Inflammatory macrophage (primary cell): ENCODE measurements at regions not wholly inside any gene's neighbourhood (a gene's known extent, or its start where the extent isn't known, plus 50 kb on each side); places are given as distances from the start of the nearest gene placed in this dataset.

Experiments
- DNase-seq, 2 donors: peaks; one replicate each; pipeline ENCODE4 v3.0.0-alpha.2; 2020 to 2022

DNA sequence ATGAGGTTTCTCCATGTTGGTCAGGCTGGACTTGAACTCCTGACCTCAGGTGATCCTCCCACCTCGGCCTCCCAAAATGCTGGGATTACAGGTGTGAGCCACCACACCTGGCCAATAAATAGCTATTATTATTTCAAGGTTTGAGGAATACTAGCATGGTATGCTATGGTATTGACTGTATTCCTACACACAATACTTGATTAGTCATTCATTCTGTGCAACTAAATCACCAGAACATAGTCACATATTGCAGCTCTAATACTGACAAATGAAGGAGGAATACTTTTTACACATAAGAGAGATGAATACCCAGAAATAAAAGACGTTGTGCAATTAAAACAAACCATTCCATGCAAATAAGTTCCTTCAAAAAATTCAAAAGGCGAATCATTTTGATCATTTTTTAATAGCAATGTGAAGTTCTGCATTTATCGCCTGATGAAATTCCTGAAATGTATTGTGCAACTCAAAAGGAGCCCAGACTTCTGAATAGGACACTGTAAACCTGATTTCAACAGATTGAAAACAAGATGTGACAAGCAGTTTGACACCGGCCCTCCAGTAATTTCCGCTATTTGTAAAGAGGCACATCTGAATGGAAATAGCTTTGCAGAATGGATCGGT lies 687.4 kb upstream of the SEMA6A start:
- no peak for DNase-seq

DNA sequence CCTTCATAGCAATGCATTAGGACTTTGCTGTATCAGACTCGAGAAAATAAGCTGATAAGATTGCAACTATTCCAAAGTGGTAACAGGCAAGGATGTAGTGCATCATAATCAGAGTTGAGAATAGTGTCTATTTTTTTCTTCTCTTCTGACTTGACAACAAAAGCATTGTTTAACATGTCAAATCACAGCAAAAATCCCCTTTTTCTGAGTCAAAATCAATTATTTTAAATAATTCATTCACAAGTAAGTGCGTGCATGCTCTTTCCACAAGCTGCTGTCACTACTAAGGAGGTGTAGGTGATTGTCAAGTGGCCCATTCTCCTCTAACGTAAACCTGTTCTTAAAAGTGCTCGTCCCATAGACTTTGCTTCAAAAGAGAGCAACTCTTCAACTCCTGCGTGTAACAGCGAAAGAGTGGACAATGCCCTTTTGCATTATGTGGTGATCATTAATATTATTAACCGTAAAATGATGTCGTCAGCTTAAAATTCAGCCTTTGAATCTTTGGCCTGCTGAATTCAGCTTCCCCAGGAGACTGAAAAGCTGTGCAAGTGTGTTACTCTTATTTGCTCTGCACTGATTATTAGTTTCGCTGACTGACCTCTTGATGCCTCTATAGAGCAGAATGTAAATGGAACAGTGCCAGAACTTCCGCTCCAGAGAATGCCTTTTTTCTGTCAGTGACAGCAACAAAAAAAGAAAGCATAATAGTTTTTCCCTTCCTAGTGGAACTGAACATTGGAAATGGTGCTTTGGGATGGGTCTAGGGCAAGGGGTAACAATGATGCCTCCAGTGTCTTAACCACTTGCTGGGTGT lies 680.8 kb upstream of the SEMA6A start:
- DNase-seq = no peak

DNA sequence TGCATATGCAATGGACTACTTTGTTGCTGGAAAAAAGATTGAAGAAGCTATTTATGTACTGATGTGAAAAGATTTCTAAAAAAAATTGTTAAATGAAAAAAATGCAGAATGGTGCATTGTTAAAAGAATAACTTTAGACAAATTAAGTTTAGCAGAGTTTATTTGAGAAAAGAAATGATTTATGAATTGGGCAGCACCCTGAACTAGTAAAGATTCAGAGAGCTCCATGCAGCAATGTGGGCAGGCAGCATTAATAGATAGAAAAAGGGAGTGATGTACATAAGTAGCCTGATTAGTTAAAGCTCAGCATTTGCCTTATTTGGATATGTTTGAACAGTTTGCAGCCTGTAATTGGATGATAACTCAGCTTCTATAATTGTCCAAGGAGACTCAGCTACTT lies 677.9 kb upstream of the SEMA6A start:
- DNase-seq = no peak

DNA sequence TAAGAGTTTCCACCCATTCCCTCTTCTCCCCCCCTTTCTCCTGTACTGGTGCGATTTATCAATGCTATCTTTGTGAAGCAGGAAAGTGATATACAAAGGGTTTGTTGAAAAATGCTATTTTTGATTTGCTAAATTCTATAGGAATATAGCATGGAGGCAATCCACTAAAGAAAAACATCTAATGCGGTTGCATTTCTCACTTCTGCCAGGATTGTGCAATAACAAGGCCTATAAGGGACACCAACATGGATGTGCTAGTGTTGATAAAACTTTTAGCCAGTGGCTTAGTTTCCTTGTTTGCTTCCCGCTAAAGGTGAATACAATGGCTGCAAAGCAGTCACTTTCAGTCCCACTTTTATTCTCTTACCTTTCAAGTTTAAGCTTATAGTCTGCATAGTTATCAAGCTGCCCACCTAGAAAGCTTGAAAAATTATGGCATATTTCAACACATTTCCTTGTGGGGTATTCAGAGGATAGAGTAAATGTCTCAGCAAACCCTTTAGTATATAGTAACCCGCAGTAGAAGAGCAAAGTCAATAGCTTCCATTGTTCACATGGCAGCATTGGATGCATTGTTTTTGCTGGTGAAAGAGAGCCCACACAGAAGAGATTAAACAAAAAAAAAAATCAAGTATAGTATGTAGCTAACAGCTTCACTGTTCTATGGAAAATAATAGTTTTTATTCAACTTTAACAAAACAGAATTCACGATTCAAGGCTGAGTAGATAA lies 674.6 kb upstream of the SEMA6A start:
- no peak for DNase-seq

DNA sequence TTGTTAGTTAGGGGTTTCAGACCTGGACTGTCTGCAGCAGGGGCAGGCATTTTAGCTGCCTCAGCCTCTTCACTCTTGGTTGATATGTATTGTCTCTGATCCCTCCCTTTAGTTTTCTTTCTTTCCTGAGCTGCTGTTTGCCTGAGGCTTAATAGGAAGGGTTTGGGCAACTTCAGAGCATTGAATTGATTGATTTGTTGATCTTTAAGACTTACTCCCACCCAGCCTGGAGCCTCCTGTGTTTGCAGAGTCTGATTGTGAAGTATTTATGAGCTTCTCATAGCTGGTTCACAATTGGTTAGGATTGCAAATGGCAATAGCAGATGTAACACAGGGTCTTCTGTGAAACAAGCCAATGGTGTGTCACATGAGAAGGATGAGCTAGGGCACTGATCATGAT lies 671.8 kb upstream of the SEMA6A start:
- DNase-seq = no peak

DNA sequence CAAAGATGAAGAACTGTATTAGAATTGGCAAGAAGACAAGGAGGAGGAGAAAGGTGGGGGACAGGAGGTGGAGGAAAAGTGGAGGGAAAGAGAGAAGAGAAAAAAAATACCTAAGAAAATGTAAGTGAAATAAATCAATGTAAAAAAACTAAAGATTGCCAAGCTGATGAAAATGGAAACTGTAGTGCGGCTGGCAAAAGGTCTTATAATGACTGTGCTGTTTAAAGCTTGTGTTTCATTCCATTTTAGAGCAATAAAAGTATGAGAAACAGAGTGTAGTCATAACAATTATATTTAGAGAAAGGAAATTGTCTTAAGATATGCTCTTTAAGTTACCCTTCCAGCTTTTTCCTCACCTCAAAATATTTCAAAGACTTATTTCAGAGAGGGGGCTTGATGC lies 670.5 kb upstream of the SEMA6A start:
- DNase-seq = no peak

DNA sequence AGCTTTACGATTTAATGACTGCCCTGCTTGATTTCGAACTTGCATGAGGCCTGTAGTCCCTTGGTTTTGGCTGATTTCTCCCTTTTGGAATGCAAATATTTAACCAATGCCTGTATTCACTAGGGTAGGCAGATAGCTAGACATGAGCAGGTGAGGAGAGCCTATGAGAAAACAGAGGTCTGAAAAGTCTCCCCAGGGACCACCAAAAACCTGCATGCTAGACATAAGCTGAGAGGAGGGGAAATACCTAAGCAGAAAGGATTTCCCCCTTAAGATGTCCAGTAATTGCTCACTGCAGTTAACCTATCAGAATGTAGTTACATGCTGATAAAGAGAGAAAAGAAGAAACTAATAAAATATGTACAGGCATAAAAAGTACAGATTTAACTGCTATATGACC lies 667.4 kb upstream of the SEMA6A start:
- no peak for DNase-seq

DNA sequence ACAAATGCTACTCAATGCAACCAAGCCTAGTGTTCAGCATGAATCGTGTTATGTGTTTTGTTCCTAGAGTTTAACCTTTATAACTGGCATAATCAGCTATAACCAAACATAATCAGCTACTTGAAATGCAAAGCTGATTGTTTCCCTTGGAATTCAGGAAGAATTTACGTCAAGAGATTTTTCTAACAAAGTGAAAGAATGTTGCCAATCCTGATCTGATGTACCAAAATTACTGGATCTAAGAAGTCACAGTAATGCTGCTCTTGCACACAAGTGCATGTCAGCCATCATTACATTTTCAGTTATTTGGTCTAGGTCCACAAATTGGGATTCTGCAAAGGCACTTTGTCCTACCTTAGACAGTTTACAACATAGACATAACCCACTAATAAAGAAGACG lies 662.3 kb upstream of the SEMA6A start:
- DNase-seq = no peak

DNA sequence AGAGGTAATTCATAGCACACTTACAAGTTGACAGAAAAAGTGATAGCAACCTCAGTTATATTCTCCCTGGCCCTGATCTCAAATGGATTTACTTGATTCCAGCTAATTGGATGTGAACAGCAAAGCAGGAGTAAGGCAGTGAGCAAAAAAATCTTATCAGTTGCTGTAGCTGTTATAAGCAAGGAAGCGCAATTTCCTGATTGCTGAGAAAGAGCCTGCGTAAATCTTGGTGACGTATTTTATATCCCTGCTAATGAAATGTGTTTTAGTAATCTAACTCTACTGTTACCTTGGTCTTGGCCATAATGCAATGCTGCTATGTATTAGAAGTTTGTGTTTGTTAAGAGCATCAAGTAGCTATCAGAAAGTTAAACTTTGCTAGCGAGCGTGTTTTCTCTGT lies 661.2 kb upstream of the SEMA6A start:
- DNase-seq = no peak

DNA sequence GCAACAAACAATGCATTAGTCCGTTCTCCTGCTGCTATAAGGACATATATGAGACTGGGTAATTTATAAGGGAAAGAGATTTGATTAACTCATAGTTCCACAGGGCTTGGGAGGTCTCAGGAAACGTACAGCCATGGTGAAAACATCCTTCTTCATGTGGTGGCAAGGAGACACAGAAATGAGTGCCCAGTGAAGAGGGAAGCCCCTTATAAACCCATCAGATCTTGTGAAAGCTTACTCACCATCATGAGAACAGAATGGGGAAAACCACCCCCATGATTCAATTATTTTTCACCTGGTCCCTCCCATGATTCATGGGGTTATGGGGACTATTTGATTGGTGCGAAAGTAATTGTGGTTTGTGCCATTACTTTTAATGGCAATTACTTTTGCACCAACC lies 655.8 kb upstream of the SEMA6A start:
- no peak for DNase-seq

DNA sequence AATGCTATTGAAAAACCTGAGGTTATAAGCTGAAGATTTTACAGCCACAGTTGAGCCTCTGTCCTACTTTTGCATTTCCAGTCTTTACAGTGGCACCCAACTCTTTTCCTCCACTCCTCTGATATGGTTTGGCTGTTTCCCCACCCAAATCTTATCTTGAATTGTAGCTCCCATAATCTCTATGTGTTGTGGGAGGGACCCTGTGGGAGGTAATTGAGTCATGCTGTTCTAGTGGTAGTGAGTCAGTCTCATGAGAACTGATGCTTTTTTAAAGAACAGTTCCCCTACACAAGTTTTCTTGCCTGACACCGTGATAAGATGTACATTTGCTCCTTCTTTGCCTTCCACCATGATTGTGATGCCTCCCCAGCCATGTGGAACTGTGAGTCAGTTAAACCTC lies 646.1 kb upstream of the SEMA6A start:
- DNase-seq = no peak

DNA sequence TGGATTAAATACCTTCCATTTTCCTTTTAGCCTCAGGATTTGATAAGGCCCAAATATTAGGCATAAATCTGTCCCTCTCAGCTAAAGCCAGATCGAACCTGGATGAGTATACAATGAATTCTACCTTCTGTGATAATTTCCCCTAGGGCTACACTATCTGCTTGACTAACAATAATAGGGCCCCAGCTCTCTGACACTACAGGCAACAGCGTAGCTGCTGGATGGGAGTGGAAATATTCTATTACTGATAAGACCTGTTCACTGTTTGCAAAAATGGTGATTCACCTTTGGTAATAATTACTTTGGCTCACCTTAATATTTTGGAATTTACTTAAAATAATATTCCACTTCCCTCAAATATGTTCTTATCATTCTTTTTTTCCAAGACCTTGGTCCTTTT lies 644.2 kb upstream of the SEMA6A start:
- DNase-seq = no peak

DNA sequence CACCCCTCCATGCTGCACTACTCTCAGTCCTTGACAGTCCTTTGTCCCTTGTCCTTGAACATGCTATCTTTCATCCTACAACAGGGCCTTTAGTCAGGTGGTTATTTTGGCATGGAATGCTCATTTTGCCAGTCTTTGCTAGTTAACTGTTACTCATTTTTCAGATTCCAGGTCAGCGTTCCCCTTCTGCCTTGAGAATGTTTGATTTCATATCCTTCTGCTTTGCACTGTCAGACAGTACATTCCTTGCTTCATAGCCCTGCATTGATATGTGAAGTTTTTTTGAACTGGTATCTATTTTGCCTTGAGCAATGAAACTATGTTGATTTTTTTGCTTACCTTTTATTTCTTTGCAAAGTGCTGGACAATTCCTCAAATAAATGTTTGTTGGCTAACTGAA lies 638.2 kb upstream of the SEMA6A start:
- no peak for DNase-seq

DNA sequence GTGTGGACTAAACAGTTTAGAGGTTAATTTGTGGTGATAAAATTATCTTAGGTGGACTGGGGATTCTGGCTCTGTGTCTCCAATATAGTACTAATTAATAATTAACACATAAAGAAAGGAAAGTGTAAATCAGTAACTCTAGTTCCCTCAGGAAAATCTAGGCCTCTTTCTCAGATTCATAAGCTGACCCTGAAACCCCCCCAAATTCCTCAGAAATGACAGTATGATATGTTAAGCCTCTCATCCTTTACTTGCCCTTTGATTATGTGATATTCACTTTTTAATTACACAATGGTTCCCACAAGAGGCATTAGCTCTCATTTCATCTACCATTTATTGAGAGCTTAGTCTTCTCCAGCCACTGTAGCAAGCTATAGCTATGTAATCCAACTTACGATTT lies 636.2 kb upstream of the SEMA6A start:
- no peak for DNase-seq

DNA sequence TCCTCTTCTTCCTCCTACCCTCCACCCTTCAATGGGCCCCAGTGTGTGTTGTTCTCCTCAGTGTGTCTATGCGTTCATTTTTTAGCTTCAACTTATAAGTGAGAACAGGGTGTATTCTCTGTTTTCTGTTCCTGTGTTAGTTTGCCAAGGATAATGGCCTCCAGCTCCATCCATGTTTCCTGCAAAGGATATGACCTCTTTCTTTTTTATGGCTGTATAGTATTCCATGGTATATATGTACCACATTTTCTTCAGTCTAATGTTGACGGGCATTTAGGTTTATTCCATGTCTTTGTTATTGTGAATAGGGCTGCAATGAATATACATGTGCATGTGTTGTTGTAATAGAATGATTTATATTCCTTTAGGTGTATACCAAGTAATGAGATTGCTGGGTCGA lies 634.9 kb upstream of the SEMA6A start:
- no peak for DNase-seq

DNA sequence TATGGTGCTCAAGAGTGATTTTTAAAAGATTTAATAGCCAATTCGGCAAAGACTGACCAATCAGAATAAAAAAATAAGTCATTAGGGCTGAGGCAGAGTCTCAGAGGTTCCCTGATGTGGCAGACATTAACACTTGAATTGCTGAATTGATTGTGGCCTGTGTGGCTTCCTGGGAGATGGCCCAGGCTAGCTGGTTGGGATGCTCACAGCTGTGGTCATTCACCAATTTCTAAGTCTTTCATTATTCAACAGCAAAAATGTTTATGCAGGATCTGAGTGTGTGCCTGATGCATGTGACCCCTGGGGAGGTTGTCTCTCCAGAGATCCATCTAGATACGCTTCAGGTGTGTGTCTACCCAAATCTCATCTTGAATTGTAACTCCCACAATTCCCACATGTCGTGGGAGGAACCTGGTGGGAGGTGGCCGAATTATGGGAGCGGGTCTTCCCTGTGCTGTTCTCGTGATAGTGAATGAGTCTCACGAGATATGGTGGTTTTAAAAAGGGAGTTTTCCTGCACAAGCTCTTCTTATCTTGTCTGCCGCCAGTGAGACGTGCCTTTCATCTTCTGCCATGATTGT lies 632.6 kb upstream of the SEMA6A start:
- DNase-seq = no peak

DNA sequence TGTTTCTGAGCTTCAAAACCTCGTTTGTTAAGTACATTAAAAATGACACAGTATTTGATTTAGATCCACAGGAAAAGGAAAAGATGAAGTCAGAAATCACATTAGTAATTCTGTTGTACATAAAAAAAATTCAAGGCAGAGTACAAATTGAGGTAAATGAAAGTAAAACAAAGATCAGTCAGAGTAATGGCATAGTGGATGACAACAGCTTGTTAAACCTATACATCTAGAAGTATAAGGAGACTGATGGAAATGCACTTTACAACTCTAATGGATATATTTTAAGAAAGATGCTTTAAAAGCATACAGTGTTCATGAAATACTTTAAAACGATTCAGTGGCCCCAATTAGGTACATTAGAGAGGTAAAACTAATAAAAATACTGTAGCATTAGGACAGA lies 631.3 kb upstream of the SEMA6A start:
- DNase-seq = no peak

DNA sequence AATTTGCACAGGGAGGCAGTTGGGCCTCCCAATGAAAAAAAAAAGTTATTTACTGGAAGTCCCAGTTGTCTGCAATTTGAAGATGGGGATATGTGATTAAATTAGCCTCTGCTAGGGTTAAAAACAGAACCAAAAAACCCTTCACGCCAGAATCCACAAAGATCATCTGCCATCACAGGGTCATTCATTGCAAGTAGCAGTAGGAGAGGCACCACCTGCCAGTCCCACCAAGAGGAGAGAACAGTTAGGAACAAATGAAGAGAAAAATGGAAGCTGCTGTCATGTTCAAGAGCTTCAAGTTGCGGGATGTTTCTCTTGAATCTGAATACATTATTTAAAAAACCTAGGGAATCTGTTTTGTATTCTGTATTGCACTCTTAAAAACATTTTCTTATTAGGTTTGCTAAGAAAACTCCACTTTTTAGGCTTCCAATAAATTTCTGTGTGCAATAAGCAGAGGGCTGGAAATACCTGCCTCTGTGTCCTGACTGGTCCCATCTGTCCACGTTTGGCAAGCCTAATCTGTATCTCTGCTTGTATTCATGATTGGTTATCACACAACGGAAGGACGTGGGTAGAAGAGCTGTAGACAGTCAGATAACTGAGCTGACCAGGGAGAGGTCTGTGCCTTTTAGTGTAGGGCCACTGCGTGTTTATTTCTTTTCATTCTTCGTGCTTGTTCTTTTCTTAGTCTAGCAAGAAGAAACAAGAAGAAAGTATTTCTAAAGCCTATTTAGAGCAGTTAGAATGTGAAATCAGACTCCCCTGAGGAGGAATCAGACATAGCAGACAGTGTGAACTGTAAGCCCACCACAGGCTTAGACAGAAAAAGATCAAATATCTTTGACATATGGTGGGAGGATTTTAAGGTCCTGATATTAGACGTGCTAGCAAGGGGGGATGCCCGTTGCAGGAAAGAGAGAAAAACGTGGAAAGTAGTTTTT lies 630.6 kb upstream of the SEMA6A start:
- no peak for DNase-seq

DNA sequence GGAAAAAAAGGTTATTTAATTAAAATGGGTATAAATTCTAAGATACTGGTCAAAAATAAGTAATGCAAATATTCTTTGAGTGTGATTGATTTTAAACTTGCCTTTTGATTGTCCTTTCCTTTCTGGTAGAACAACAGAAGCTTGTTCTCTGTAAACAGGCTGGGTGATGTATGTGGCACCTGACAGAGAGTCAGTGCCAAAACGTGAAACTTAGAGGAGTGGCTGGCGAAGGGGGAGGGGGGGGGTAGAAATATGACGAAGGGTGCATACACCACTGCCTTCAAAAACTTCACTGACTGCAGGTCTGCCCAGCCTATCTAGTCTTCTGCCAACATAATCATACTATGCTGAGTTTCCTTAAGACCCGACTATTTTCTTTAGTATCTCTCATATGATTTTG lies 629.8 kb upstream of the SEMA6A start:
- no peak for DNase-seq

DNA sequence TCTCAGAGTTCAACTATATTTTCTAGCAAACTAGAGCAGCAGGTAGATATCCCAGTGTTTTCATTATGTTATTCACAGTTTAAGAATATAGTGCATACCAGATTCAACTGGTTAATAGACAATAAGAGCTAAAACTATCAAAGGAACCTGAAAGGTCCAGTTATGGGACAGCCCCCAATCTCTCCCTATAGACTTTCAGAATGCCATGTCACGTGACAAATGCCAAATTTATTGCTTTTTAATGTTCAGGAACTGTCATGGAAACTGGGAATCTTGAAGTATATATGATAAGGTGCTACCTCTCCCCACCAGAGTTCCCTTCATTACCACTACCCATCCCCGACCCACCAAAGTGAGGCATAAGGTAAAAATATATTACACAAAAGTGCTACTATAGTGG lies 629.0 kb upstream of the SEMA6A start:
- DNase-seq = no peak

DNA sequence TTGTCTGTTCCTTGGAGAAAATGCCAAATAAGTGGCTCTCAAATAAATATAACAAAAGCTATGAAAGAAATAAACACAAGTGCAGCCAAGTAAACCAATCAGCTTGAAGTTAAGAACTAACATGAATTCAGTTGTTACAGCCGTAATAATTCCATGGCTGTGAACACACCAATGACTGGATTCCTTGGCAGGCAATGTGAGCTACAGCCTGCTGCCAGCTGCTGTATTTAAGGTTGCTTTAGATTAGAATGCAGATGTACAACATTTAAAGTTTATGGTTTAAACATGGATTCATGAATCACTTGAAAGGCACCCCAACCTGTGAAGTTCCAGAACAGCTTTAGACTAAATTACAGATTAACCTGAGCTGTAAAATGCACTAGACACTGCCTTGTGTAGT lies 626.4 kb upstream of the SEMA6A start:
- DNase-seq = no peak

DNA sequence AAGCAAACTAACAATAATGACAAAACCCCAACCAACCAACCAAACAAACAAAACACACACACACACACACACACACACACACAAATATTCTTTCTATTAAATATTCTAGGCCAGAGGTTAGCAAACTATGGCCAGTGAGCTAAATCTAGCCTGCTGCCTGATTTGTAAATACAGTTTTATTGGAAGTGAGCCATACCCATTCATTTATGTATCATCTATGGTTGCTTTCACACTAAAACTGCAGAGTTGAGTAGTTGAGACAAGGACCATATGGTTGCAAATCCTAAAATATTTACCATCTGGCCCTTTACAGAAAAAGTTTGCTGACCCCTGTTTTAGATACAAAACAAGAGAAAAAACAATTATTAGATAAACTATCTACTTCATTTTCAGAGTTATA lies 620.5 kb upstream of the SEMA6A start:
- no peak for DNase-seq

DNA sequence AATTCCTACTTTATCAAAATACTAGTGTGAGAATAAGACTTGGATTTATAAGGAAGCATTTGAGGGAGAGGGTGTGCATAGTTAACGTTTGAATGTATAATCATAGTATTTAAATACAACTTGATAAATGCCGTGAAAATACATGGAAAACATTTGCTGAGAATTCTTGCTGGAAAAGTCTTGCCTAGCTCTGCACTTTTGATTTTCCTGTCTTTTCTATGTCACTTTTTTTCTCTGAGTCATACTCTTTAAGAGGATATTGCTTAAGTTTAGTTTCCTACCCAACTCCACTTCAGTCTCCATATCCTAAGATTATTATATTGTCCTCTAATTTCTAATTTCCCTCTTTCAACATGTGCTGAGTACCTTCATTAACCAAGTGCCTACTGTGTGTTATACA lies 616.6 kb upstream of the SEMA6A start:
- no peak for DNase-seq
